GM10248 (cell line): ENCODE measurements at regions not wholly inside any gene's neighbourhood (a gene's known extent, or its start where the extent isn't known, plus 50 kb on each side); places are given as distances from the start of the nearest gene placed in this dataset.
"Not testable (repeated sequence)": the region's sequence is repeated elsewhere in the genome, so short reads cannot be mapped to it uniquely, and the experiment has no call there.

Source experiments
- CTCF ChIA-PET: fragments of 300-600 bp; sonication (Branson Sonifier 250); formaldehyde crosslinking; extraction: SDS; loops from one replicate; lab custom pipeline; 2021; ENCODE audit warnings: antibody characterized with exemption; lab: Yijun Ruan, JAX
- POLR2A ChIA-PET: fragments of 350-650 bp; sonication (Branson Sonifier 250); formaldehyde crosslinking; extraction: SDS; loops from one replicate; lab custom pipeline; 2020; ENCODE audit warnings: antibody characterized with exemption; lab: Yijun Ruan, JAX
- DNase-seq: peaks from one replicate; pipeline ENCODE4 v3.0.0; 2012; ENCODE audit errors: extremely low spot score
- CTCF ChIP-seq: IDR thresholded peaks from 2 replicates; pipeline ENCODE4 v1.5.1; 2012; ENCODE audit warnings: mild to moderate bottlenecking, low read depth; ENCODE audit errors: extremely low read depth, missing control alignments, control extremely low read depth

- ChIA-PET CTCF (no interaction called here), POLR2A (no interaction called here)
- no peak for DNase-seq
- TF ChIP-seq CTCF: no peak
Observed at GRCh38 chr2:120543899-120544298, 191.8 kb upstream of the GLI2 start.

- TF ChIP-seq CTCF: no peak
- no peak for DNase-seq
- ChIA-PET CTCF (no interaction called here), POLR2A (no interaction called here)
Observed at GRCh38 chr2:120544522-120544921, 191.1 kb upstream of the GLI2 start.

- CTCF ChIA-PET, DNase-seq, POLR2A ChIA-PET: not testable (repeated sequence)
Observed at GRCh38 chr2:120545007-120545406, 190.7 kb upstream of the GLI2 start.

DNA sequence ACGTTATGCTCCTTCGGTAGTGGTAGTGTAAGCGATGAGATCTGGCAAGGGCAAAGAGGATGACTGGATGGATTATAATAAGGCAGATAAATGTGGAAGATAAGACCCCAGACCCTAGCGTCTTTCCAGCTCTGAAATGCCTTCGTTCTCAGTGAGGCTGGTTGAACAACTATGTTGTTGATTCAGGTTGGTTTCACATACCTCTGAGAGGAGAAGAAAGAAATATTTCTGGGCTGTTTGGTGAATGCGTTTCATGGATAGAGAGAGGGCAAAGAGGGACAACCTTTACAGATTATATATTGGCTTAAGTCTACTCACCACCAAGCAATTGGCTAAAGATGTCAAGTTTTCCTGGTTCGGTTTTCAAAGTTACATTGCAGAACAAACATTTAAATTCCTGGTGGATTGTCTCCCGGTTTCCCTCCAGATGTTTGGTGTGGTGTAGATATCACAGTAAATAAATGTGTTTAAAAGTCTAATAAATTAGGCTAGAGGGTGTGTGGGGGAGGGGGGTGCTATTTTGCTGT lies 190.1 kb upstream of the GLI2 start:
- POLR2A ChIA-PET: no interaction called here
- DNase-seq: no peak
- TF ChIP-seq CTCF: no peak
- CTCF ChIA-PET: no interaction called here

GRCh38 chr2:120546048-120546864 lies 189.4 kb upstream of the GLI2 start:
- no peak for DNase-seq
- TF ChIP-seq CTCF: no peak
- ChIA-PET CTCF (interaction anchor here (0.9 to 1.5 kb wide), 2 partner anchors 9 to 14 kb away, joined by 3 read pairs; no protein-coding TSS in a partner anchor), POLR2A (no interaction called here)

GRCh38 chr2:120546865-120547390 lies 188.7 kb upstream of the GLI2 start:
- CTCF ChIA-PET: interaction anchor here (0.9 to 1.5 kb wide), 2 partner anchors 10 to 13 kb away, joined by 3 read pairs; no protein-coding TSS in a partner anchor
- POLR2A ChIA-PET: no interaction called here
- TF ChIP-seq CTCF: no peak
- no peak for DNase-seq

DNA sequence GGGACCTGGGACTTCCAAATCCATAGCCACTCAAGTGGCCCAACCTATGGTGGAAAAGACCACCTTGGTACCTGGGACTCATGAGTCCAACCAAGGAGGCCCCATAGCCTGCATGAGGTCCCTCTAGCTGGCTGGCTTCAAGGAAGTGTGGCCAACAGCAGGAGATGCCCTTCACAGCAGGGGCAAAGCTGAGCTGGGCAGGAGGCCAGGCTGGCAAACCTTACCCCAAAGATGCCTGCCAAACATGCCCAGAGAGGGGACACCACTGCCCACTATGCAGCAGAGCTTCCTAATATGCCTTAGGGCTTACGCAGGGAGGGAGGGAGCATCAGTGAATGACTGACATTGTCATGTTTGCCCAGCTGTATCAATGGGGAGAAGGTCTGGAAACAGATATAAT lies 188.0 kb upstream of the GLI2 start:
- DNase-seq: no peak
- ChIA-PET CTCF (interaction anchor here (1.5 kb wide), 1 partner anchor 12 kb away, joined by 3 read pairs; no protein-coding TSS in a partner anchor), POLR2A (no interaction called here)
- TF ChIP-seq CTCF: no peak
